ENCODE measurements at regions not wholly inside any gene's neighbourhood (a gene's known extent, or its start where the extent isn't known, plus 50 kb on each side); places are given as distances from the start of the nearest gene placed in this dataset.
A peak's percentile ranks its signal among the peaks of the same experiment; 100 is the strongest.
"Not testable (repeated sequence)": the region's sequence is repeated elsewhere in the genome, so short reads cannot be mapped to it uniquely, and the experiment has no call there.

DNA sequence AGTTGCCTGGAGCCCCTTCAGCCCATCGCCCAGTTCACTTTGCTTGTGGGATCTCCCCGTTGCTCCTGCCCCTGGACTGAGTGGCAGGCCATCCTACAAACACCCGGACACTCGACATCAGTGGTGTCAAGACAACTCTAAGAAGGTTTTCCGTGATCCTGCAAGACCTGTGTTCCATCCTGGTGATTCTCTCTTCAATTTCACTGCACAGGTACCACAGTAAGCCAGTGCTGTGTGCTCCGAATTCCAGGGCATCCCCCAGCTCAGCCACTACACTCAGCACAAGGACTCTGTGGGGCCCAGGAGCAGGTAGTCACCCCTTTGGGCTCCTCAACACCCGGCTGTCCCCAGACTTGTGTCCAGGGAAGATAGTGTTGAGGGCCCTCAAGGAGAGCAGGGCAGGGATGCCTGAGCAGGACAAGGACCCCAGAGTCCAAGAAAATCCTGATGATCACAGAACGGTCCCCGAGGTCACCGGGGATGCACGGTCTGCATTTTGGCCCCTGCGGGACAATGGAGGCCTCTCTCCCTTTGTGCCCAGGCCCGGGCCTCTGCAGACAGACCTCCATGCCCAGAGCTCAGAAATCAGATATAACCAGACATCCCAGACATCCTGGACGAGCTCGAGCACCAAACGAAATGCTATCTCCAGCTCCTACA lies 146.9 kb upstream of the C1QTNF3 start:
- DNase-seq: not testable (repeated sequence)

DNA sequence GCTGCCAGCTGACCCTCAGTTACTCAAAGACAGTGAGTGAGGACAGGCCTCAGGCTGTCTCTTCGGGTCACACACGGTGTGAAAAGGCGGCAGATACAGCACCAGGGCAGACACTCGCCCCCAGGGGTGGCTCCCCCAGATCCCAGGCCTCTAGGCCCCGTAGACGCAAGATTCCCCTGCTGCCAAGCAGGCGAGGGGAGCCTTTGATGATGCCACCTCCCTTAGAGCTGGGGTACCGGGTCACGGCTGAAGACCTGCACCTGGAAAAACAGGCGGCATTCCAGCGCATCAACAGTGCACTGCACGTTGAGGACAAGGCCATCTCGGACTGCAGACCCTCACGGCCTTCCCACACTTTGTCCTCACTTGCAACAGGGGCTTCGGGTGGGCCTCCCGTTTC lies 147.5 kb upstream of the C1QTNF3 start:
- DNase-seq: not testable (repeated sequence)

DNA sequence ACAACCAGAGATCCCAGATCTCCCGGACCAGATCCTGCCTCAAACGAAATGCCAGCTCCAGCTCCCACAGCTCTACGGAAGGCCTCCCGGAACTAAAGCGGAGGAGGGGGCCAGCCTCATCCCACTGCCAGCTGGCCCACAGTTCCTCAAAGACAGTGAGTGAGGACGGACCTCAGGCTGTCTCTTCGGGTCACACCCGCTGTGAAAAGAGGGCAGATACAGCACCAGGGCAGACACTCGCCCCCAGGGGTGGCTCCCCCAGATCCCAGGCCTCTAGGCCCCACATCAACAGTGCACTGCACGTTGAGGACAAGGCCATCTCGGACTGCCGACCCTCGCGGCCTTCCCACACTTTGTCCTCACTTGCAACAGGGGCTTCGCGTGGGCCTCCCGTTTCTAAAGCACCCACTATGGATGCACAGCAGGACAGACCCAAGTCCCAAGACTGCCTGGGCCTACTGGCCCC lies 148.3 kb upstream of the C1QTNF3 start:
- DNase-seq: not testable (repeated sequence)

DNA sequence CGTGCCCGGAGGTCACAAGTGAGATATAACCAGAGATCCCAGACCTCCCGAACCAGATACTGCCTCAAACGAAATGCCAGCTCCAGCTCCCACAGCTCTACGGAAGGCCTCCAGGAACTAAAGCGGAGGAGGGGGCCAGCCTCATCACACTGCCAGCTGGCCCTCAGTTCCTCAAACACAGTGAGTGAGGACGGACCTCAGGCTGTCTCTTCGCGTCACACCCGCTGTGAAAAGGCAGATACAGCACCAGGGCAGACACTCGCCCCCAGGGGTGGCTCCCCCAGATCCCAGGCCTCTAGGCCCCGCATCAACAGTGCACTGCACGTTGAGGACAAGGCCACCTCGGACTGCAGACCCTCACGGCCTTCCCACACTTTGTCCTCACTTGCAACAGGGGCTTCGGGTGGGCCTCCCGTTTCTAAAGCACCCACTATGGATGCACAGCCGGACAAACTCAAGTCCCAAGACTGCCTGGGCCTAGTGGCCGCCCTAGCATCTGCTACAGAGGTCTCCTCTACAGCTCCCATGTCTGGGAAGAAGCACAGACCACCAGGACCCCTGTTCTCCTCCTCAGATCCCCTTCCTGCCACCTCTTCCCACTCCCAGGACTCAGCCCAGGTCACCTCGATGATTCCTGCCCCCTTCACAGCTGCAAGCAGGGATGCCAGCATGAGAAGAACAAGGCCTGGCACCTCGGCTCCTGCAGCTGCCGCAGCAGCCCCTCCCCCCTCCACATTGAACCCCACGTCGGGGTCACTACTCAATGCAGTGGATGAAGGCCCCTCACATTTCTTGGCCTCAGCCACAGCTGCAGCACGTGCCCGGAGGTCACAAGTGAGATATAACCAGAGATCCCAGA lies 149.3 kb upstream of the C1QTNF3 start:
- not testable (repeated sequence) for DNase-seq

DNA sequence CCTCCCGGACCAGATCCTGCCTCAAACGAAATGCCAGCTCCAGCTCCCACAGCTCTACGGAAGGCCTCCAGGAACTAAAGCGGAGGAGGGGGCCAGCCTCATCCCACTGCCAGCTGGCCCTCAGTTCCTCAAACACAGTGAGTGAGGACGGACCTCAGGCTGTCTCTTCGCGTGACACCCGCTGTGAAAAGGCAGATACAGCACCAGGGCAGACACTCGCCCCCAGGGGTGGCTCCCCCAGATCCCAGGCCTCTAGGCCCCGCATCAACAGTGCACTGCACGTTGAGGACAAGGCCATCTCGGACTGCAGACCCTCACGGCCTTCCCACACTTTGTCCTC lies 149.9 kb upstream of the C1QTNF3 start:
- DNase-seq: not testable (repeated sequence)

DNA sequence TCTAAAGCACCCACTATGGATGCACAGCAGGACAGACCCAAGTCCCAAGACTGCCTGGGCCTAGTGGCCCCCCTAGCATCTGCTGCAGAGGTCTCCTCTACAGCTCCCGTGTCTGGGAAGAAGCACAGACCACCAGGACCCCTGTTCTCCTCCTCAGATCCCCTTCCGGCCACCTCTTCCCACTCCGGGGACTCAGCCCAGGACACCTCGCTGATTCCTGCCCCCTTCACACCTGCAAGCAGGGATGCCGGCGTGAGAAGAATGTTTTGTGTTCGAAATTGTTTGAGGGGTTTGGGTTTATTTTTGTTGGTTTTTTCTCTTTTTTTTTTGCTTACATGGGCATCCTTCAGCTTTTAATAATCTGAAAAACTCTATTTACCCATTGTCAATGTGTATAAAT lies 150.3 kb upstream of the C1QTNF3 start:
- not testable (repeated sequence) for DNase-seq

DNA sequence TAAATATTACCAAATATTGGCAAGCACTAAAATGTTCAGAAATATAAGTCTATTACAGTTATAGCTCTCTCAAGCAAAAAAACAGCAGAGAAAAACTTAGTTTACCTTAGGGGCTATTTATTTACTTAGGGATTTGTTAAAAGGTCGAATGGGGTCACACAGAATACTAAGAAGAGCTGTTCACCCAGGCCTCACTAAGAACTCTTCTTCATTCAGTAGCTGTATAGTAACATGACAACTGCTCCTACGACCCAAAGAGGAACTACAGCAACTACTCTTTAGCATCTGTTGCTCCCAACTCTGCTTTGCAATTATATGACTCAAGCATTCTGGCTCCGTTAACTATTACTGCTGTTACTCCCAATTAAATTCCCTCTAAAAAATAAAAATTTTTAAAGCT lies 150.8 kb upstream of the C1QTNF3 start:
- not testable (repeated sequence) for DNase-seq

DNA sequence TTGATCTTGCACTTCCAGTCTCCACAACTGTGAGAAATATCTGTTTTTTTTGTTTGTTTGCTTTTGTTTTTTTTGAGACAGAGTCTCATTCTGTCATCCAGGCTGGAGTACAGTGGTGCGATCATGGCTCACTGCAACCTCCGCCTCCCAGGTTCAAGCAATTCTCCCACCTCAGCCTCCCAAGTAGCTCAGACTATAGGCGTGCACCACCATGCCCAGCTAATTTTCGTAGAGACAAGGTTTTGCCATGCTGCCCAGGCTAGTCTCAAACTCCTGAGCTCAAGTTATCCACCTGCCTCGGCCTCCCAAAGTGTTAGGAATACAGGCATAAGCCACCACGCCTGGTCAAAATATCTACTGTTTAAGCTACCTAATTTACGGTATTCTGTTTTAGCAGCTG lies 153.1 kb upstream of the C1QTNF3 start:
- DNase-seq: not testable (repeated sequence)

DNA sequence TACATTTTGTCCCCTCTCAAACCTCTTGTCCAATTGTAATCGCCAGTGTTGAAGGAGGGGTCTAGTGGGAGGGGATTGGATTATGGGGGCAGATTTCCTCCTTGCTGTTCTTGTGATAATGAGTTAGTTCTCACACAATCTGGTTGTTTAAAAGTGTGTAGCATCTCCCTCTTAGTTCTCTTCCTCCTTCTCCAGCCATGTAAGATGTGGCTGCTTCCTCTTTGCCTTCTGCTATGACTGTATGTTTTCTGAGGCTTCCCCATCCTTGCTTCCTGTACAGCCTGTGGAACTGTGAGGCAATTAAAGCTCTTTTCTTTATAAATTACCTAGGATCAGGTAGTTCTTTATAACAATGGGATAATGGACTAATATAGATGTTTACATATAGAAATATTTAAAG lies 162.3 kb upstream of the C1QTNF3 start:
- not testable (repeated sequence) for DNase-seq

DNA sequence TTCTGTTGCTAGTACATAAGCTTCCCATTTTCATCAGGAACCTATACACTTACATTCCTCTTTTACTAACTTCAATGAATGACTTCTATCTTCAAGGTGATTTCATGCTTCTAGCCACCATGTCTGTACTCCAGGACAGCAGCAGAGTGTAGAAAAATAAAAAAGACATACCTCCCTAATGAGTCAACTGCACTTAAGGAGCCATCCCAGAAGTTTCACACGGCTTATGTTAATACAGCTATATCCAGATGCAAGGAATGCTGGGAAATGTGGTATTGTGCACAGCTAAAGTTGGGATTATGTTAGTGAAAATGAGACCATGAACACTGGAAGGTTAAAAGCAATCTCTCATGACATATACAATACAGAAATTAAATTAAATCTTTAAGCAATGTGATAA lies 174.4 kb upstream of the C1QTNF3 start:
- not testable (repeated sequence) for DNase-seq

DNA sequence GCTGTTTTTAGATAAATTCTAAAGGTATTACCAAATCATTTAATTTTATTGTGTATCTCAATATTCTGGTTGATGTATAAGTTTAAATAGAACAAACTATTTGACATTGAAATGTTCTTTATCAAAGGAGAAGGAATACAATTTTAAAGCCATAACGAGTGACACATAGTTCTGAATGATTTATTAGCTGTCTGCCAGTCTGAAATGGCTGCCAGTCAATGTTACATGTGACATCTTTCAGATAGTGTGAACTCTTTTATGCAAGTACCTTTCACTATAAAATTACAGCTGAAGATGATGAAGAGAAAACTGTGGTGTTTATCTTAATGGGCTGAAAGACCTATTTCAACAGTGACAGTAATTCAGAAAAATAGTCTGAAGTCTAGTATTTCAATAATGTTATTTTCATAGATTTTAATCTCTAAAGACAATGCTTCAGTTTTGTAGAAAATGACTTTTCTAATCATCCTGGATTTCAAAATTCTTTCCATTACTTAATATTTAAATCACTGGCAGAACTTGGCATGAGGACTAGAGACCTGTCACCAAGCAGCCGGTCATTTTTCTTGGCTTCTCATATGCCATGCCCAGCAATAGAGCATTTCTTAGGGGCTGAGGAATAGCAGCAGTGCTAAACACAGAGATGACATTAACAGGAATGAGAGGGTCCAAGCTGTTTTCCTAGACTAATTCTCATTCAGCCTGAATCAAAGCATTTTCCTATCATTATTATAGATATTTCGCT lies 178.5 kb upstream of the C1QTNF3 start:
- not testable (repeated sequence) for DNase-seq

DNA sequence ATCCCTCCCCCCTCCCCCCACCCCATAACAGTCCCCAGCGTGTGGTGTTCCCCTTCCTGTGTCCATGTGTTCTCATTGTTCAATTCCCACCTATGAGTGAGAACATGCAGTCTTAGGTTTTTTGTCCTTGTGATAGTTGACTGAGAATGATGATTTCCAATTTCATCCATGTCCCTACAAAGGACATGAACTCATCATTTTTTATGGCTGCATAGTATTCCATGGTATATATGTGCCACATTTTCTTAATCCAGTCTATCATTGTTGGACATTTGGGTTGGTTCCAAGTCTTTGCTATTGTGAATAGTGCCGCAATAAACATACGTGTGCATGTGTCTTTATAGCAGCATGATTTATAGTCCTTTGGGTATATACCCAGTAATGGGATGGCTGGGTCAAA lies 180.1 kb upstream of the C1QTNF3 start:
- not testable (repeated sequence) for DNase-seq

DNA sequence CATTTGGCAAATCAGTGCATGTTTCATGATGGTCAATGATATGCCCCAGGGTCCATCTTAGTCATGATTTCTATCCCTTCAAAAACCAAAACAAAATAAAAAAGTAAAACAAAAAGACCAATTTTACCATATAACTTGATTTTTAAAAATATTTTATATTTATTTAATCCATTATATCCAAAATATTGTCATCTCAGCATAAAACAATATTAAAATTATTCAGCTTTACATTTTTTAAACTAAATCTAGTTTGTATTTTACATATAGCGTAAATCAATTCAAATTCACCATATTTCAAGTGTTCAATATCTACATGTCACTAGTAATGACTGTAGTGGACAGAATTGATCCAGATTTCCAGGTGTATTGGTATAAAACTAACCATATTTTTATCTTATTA lies 187.4 kb upstream of the C1QTNF3 start:
- not testable (repeated sequence) for DNase-seq

DNA sequence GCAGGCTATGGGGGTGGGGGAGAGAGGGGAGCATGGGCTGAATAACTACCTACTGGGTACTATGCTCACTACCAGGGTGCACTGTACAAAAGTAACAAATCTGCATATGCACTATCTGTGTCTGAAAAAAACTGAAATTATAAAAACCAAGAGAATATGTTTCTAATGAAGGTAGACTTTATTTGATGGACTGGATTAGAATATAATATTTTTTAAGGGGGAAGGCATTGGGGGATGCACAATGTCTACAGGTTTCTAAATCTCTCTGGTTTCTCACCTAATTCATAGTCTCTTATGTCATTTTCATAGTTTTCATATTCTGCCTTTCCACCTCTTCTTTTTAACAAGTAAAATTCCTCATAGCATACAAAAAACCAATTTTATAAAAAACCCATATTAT lies 200.8 kb upstream of the C1QTNF3 start:
- DNase-seq: not testable (repeated sequence)

DNA sequence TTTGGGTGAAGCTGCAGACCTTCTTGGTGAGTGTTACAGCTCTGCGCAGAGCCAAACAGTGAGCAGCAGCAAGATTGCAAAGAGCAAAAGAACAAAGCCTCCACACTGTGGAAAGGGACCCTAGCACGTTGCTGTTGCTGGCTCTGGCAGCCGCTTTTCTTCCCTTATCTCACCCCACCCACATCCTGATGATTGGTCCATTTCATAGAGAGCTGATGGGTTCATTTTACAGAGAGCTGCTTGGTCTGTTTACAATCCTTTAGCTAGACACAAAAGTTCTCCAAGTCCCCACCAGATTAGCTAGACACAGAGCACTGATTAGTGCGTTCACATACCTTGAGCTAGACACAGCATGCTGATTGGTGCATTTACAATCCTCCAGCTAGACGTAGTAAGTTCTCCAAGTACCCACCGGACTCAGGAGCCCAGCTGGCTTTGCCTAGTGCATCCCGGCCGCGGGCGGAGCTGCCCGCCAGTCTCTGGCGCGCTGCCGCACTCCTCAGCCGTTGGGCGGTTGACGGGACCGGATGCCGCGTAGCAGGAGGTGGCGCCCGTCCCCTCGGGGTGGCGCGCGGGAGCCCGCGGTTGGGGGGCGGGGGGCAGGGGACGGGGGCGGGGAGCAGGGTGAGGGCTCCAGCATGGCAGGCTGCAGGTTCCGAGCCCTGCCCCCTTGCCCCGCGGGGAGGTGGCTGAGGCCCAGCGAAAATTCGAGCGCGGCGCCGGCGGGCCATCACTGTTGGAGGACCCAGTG lies 201.4 kb upstream of the C1QTNF3 start:
- DNase-seq: not testable (repeated sequence)

DNA sequence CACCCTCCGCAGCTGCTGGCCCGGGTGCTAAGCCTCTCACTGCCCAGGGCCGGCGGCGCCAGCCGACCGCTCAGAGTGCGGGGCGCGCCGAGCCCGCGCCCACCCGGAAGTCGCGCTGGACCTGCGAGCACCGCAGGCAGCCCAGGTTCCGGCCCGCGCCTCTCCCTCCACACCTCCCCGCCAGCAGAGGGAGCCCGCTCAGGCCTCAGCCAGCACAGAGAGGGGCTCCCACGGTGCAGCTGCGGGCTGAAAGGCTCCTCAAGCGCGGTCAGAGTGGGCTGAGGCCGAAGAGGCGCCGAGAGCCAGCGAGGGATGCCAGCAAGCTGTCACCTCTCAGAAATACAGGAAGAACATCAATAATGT lies 202.0 kb upstream of the C1QTNF3 start:
- not testable (repeated sequence) for DNase-seq

DNA sequence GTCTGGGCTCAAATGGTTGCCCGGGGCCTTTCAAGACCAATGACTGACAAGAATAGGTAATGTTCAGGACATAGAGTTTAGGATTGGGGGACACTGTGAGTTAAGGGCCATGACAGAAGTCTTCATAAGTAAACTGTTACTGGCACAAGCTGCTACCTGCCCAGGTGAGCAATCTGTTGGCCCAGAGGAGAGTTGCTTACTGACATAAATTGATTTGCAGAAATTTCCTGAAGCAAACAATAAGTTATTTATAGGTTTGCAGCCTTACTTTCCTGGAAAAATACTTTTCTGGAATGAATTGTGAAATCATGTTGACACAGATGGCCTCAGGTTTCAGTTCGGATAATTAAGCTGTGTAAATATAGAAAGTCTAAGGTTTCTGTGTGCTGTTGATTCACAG lies 202.8 kb upstream of the C1QTNF3 start:
- peak; percentile 21 for DNase-seq

DNA sequence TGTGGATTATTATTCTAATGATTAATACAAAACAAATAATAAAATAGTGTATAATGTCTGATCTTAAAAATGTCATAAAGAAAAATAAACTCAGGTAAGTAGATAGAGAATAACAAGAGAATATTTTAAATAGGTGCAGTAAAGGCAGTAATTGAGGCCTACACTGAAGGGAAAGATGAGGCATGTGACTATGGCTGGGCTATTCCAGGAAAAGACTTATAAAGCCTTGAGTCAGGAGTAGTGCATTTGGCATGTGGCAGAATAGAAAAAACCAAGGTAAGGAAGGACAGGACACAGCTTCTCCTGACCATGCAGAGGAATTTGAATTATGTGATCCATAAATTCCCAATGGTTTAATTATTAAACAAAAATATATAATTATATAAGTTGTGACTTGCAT lies 215.6 kb upstream of the C1QTNF3 start:
- DNase-seq: not testable (repeated sequence)

DNA sequence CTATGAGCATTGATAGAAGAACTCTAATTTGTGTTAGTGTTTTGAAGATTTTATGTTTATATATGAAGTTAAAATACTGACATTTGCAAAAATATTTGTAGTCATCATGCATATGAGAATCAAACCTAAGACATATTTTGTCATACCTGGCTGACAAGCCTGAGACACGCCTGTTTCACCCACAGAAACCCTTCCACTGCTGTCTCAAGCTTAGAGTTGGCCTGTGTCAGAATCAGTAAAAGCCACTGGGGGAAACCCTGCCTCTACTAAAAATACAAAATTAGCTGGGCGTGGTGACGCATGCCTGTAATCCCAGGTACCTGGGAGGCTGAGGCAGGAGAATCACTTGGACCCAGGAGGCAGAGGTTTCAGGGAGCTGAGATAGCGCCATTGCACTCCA lies 218.0 kb upstream of the C1QTNF3 start:
- not testable (repeated sequence) for DNase-seq

DNA sequence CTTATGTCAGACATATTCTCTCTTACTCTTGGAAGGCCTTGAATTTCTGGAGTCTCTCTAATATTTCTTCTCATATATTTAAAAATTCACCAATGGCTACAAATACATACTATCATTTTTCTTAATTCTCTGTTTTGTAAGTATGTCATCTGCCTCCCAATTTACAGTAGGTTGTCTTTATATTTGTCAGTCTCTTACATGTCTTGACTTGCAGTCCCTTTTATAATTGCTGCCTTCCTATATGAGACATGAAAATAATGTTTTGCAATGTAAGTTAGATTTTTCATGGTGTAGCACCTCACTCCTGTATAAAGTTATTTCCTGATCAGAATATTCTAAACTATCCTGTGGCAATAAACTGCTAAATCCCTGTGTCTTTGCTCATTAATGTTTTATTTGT lies 223.1 kb upstream of the C1QTNF3 start:
- not testable (repeated sequence) for DNase-seq

DNA sequence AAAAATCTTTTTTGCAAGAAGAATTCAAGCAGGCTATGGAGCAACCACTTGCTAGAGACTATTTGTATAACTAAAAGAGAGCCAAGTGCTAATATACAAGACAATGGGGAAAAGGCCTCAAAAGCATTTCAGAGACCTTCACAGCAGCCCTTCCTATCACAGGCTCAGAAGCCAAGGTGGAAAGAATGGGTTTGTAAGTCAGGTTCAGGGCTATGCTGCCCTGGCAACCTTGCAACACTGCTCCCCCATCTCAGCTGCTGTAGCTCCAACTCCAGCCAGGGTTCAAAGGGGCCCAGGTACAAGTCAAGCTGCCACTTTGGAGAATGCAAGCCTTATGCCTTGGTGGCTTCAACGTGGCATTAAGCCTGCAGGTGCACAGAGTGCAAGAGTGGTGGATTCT lies 253.7 kb upstream of the C1QTNF3 start:
- not testable (repeated sequence) for DNase-seq

DNA sequence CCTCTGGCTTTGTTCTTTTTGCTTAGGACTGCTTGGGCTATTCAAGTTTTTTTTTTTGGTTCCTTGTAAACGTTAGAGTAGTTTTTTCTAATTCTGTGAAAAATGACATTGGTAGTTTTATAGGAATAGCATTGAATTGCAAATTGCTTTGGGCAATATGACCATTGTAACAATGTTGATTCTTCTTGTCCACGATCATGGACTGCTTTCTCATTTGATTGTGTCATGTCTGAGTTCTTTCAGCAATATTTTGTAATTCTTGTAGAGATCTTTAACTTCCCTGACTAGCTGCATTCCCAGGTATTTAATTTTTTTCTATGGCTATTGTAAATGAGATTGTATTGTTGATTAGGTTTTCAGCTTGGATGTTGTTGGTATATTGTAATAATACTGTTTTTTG lies 286.2 kb upstream of the C1QTNF3 start:
- DNase-seq: not testable (repeated sequence)

DNA sequence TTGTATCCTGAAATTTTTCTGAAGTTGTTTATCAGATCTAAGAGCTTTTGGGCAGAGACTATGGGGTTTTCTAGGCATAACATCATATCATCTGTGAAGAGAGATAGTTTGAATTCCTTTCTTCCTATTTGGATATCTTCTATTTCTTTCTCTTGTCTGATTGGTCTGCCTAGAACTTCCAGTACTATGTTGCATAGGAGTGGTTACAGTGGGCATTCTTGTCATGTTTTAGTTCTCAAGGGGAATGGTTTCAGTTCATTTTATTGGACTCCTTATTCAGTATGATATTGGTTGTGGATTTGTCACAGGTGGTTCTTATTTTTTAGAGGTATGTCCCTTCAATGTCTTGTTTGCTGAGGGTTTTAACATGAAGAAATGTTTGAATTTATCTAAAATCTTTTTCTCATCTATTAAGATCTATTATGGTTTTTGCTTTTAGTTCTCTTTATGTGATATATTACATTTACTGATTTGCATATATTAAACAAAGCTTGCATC lies 286.6 kb upstream of the C1QTNF3 start:
- not testable (repeated sequence) for DNase-seq

Data from NCI-H2029 treated with DMSO at 0.1 percent for 48 hours (cell line).